ENCODE measurements at regions not wholly inside any gene's neighbourhood (a gene's known extent, or its start where the extent isn't known, plus 50 kb on each side); places are given as distances from the start of the nearest gene placed in this dataset.

- ATAC-seq (no peak), DNase-seq (ENCODE audit: low read depth, low spot score) (no peak)
- ChIA-PET POLR2A (no interaction called here), RAD21 (ENCODE audit: low non-redundant PET in 1 of 2, low total read pairs in 2 of 2, uncharacterized antibody in 2 of 2, unreplicated experiment in 2 of 2) (no interaction called here), CTCF (no interaction called here)
- no TSS peak for BruUV-seq (replicated peaks)
- intact Hi-C loops (cut with micrococcal nuclease), result no loop called here
- H4K20me1 ChIP-seq (ENCODE audit: insufficient read depth), result no peaks in the 10 kb centered on the region
- H3K4me2 ChIP-seq (ENCODE audit: low read length), result no peak overlapping the region
- H3K9ac ChIP-seq (ENCODE audit: low read length), result no peak overlapping the region
- no peaks in the 10 kb centered on the region for H3K9me3 ChIP-seq (ENCODE audit: control insufficient read depth in 1 of 2, insufficient read depth in 1 of 2, low read depth in 1 of 2, low read length in 2 of 2)
- no peak overlapping the region for H3K4me3 ChIP-seq (replicated peaks in 1 of 2; ENCODE audit: low read depth in 1 of 2, low read length in 2 of 2)
- H3K9me2 ChIP-seq (ENCODE audit: insufficient read depth), result no peaks in the 10 kb centered on the region
- H3K36me3 ChIP-seq (ENCODE audit: control insufficient read depth in 1 of 2, insufficient read depth in 2 of 2, low read length in 2 of 2), result no peaks in the 10 kb centered on the region
- TF ChIP-seq POLR2A (IDR thresholded peaks at IDR 0.05; ENCODE audit: borderline replicate concordance, extremely low read depth, insufficient read depth, insufficient read length) (no peak), POLR2AphosphoS5 (IDR thresholded peaks at IDR 0.05; ENCODE audit: low read depth, low read length) (no peak), ZNF274 (IDR thresholded peaks at IDR 0.05; ENCODE audit: low read depth, low read length) (no peak), EZH2phosphoT487 (IDR thresholded peaks at IDR 0.05; ENCODE audit: borderline replicate concordance) (no peak), SP1 (IDR thresholded peaks at IDR 0.05; ENCODE audit: low read depth) (no peak), YY1 (IDR thresholded peaks at IDR 0.05; ENCODE audit: extremely low read depth, insufficient replicate concordance, low read depth, low read length) (no peak), TCF7L2 (IDR thresholded peaks at IDR 0.05; ENCODE audit: borderline replicate concordance, extremely low read depth, insufficient read depth, insufficient read length) (no peak), CEBPB (IDR thresholded peaks at IDR 0.05; ENCODE audit: low read depth) (no peak), SRF (IDR thresholded peaks at IDR 0.05; ENCODE audit: low read depth) (no peak)
- TF ChIP-seq, protein P1, sequence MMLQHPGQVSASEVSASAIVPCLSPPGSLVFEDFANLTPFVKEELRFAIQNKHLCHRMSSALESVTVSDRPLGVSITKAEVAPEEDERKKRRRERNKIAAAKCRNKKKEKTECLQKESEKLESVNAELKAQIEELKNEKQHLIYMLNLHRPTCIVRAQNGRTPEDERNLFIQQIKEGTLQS (IDR thresholded peaks at IDR 0.05), result no peak
- TF ChIP-seq, protein P2, sequence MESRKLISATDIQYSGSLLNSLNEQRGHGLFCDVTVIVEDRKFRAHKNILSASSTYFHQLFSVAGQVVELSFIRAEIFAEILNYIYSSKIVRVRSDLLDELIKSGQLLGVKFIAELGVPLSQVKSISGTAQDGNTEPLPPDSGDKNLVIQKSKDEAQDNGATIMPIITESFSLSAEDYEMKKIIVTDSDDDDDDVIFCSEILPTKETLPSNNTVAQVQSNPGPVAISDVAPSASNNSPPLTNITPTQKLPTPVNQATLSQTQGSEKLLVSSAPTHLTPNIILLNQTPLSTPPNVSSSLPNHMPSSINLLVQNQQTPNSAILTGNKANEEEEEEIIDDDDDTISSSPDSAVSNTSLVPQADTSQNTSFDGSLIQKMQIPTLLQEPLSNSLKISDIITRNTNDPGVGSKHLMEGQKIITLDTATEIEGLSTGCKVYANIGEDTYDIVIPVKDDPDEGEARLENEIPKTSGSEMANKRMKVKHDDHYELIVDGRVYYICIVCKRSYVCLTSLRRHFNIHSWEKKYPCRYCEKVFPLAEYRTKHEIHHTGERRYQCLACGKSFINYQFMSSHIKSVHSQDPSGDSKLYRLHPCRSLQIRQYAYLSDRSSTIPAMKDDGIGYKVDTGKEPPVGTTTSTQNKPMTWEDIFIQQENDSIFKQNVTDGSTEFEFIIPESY (IDR thresholded peaks at IDR 0.05; ENCODE audit: extremely low read depth, insufficient replicate concordance, low read length), result no peak
- TF ChIP-seq, protein P3, sequence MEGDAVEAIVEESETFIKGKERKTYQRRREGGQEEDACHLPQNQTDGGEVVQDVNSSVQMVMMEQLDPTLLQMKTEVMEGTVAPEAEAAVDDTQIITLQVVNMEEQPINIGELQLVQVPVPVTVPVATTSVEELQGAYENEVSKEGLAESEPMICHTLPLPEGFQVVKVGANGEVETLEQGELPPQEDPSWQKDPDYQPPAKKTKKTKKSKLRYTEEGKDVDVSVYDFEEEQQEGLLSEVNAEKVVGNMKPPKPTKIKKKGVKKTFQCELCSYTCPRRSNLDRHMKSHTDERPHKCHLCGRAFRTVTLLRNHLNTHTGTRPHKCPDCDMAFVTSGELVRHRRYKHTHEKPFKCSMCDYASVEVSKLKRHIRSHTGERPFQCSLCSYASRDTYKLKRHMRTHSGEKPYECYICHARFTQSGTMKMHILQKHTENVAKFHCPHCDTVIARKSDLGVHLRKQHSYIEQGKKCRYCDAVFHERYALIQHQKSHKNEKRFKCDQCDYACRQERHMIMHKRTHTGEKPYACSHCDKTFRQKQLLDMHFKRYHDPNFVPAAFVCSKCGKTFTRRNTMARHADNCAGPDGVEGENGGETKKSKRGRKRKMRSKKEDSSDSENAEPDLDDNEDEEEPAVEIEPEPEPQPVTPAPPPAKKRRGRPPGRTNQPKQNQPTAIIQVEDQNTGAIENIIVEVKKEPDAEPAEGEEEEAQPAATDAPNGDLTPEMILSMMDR (IDR thresholded peaks at IDR 0.05 in 2 of 3, conservative IDR thresholded peaks at IDR 0.05 in 1 of 3; ENCODE audit: borderline replicate concordance in 1 of 3, insufficient read depth in 1 of 3, low read depth in 2 of 3, low read length in 2 of 3), result no peak
- H2AFZ ChIP-seq (ENCODE audit: low read depth, low read length, poor library complexity, severe bottlenecking), result no peak overlapping the region
- no peak overlapping the region for H3K27ac ChIP-seq (ENCODE audit: low read depth, low read length)
- no peaks in the 10 kb centered on the region for H3K27me3 ChIP-seq (ENCODE audit: insufficient read depth, low read length)
- no peaks in the 10 kb centered on the region for H3K79me2 ChIP-seq (ENCODE audit: insufficient read depth, low read length)
- no peaks in the 10 kb centered on the region for H3K4me1 ChIP-seq (ENCODE audit: control insufficient read depth in 1 of 2, insufficient read depth in 2 of 2, low read length in 2 of 2)
Observed at GRCh38 chr3:22977650-22978289, 225.4 kb upstream of the UBE2E2 start.
